CD4-positive, alpha-beta memory T cell (primary cell): ENCODE measurements at regions not wholly inside any gene's neighbourhood (a gene's known extent, or its start where the extent isn't known, plus 50 kb on each side); places are given as distances from the start of the nearest gene placed in this dataset.

Experiments
- CTCF ChIA-PET: fragments of 350-600 bp; sonication (Branson Sonifier 250); formaldehyde crosslinking; loops from one replicate; lab custom pipeline; 2021; ENCODE audit warnings: inconsistent platforms; ENCODE audit not compliant: partially characterized antibody; lab: Charles Lee
- POLR2A ChIA-PET: fragments of 350-600 bp; sonication (Branson Sonifier 250); formaldehyde crosslinking; loops from one replicate; lab custom pipeline; 2021; ENCODE audit not compliant: partially characterized antibody; lab: Charles Lee
- DNase-seq, 5 donors: peaks; one replicate each; pipeline versions ENCODE4 v3.0.0 to v3.0.0-alpha.2; 2020 to 2022; ENCODE audit warnings: mixed read lengths in 1 of 5
- H3K27ac ChIP-seq: one replicate; pipeline ENCODE4 v1.7.0; 2013; ENCODE audit warnings: low read depth, low read length
- H3K27me3 ChIP-seq: 2 replicates; pipeline ENCODE4 v1.7.0; 2013; ENCODE audit warnings: mild to moderate bottlenecking, low read length, moderate library complexity; ENCODE audit not compliant: insufficient read depth
- H3K36me3 ChIP-seq: 2 replicates; pipeline ENCODE4 v1.7.0; 2013; ENCODE audit warnings: mild to moderate bottlenecking, low read length, moderate library complexity; ENCODE audit not compliant: insufficient read depth
- H3K4me1 ChIP-seq: 2 replicates; pipeline ENCODE4 v1.7.0; 2013; ENCODE audit warnings: mild to moderate bottlenecking, low read length, moderate library complexity; ENCODE audit not compliant: insufficient read depth
- H3K4me3 ChIP-seq, 2 donors: one replicate each; pipeline ENCODE4 v1.7.0; 2013; ENCODE audit warnings: low read length in 2 of 2, mild to moderate bottlenecking in 1 of 2
- H3K9me3 ChIP-seq, 2 donors: one replicate each; pipeline ENCODE4 v1.7.0; 2013; ENCODE audit warnings: low read length in 2 of 2, control low read depth in 1 of 2; ENCODE audit not compliant: control insufficient read depth in 1 of 2
- H3K27ac Mint-ChIP-seq, 7 donors: one replicate each; pipeline ENCODE4 v1.8.0; 2020 to 2021; ENCODE audit warnings: mixed read lengths in 7 of 7, mild to moderate bottlenecking in 6 of 7, inconsistent platforms in 3 of 7, moderate library complexity in 3 of 7
- H3K27me3 Mint-ChIP-seq, 2 donors: one replicate each; pipeline ENCODE4 v1.8.0; 2020 to 2021; ENCODE audit warnings: mixed read lengths in 2 of 2
- H3K36me3 Mint-ChIP-seq, 2 donors: one replicate each; pipeline ENCODE4 v1.8.0; 2020 to 2021; ENCODE audit warnings: mixed read lengths in 2 of 2, inconsistent platforms in 1 of 2, mild to moderate bottlenecking in 1 of 2
- H3K4me1 Mint-ChIP-seq, 4 donors: one replicate each; pipeline ENCODE4 v1.8.0; 2020 to 2021; ENCODE audit warnings: mixed read lengths in 4 of 4, mild to moderate bottlenecking in 1 of 4
- H3K4me3 Mint-ChIP-seq, 8 donors: one replicate each; pipeline ENCODE4 v1.8.0; 2020 to 2021; ENCODE audit warnings: mixed read lengths in 8 of 8, mild to moderate bottlenecking in 7 of 8, moderate library complexity in 6 of 8, inconsistent platforms in 3 of 8
- H3K9me3 Mint-ChIP-seq, 8 donors: one replicate each; pipeline ENCODE4 v1.8.0; 2020 to 2021; ENCODE audit warnings: mixed read lengths in 8 of 8, mild to moderate bottlenecking in 5 of 8, inconsistent platforms in 3 of 8, moderate library complexity in 1 of 8
- intact Hi-C: fragments of 100-400 bp; cut with micrococcal nuclease; formaldehyde crosslinking; loops from one replicate; pipeline ENCODE4 v1.15.1; 2023

DNA sequence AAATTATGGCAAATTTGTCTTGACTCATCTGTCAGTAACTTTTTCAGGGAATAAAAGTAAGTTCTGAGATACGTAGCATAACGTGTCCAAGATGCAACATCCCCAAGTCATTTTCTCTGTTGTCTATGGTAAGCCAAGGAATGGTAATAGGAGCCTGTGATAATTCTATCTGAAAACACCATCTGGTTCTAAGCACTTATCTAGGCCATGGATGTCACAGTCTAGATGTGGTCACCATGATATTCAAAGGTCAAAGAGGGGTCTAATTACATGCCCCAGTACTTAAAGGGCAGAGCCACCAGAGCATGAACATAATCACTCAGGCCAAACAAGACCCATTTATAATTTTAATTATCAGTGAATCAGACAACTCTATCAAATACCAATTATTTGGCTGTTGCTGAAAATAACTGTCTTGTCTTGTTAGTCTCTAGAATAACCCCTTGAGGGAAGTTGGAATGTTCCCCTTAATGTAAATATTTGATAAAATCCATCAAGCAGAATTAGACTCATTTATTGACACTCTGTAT, 225.1 kb upstream of the MPPED2 start:
- Mint-ChIP-seq H3K4me3 (no peak overlapping the region), H3K36me3 (no peaks in the 10 kb centered on the region), H3K27me3 (no peaks in the 10 kb centered on the region), H3K4me1 (no peaks in the 10 kb centered on the region), H3K9me3 (peaks cover 0 to 3% (median 2%) of the 10 kb centered on the region in 8 donors), H3K27ac (no peak overlapping the region)
- Histone ChIP-seq H3K36me3 (no peaks in the 10 kb centered on the region), H3K27ac (no peak overlapping the region), H3K27me3 (no peaks in the 10 kb centered on the region), H3K4me1 (no peaks in the 10 kb centered on the region), H3K9me3 (no peaks in the 10 kb centered on the region), H3K4me3 (no peak overlapping the region)
- POLR2A ChIA-PET: no interaction called here
- CTCF ChIA-PET: no interaction called here
- intact Hi-C loops: no loop called here
- DNase-seq: no peak

DNA sequence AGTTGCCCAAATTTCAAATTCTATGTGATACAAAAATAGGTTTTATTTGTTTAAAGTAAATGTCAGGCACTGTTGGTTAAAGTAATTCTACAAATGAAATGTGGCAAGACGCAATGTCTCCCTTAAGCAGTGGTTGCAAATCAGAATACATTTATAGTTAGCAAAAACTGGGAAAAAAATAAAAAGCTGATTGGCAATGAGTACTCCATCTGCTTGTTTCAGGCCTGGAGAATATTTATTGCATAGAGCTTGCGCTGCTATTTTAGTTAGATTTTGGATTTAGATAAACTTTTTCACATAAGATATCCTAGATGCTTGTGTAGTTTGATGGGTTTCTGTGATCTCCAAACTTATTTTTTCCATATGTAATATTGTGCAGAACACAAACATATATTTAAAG, 224.0 kb upstream of the MPPED2 start:
- H3K4me1 Mint-ChIP-seq: no peaks in the 10 kb centered on the region
- Histone ChIP-seq H3K4me3 (no peak overlapping the region), H3K9me3 (no peaks in the 10 kb centered on the region), H3K4me1 (no peaks in the 10 kb centered on the region), H3K27ac (no peak overlapping the region), H3K27me3 (no peaks in the 10 kb centered on the region), H3K36me3 (no peaks in the 10 kb centered on the region)
- H3K27ac Mint-ChIP-seq: no peak overlapping the region
- no peaks in the 10 kb centered on the region for H3K36me3 Mint-ChIP-seq
- intact Hi-C loops: no loop called here
- CTCF ChIA-PET: no interaction called here
- H3K27me3 Mint-ChIP-seq: no peaks in the 10 kb centered on the region
- no peak for DNase-seq
- POLR2A ChIA-PET: no interaction called here
- no peak overlapping the region for H3K4me3 Mint-ChIP-seq
- H3K9me3 Mint-ChIP-seq: peaks cover 0 to 4% (median 2%) of the 10 kb centered on the region in 8 donors

DNA sequence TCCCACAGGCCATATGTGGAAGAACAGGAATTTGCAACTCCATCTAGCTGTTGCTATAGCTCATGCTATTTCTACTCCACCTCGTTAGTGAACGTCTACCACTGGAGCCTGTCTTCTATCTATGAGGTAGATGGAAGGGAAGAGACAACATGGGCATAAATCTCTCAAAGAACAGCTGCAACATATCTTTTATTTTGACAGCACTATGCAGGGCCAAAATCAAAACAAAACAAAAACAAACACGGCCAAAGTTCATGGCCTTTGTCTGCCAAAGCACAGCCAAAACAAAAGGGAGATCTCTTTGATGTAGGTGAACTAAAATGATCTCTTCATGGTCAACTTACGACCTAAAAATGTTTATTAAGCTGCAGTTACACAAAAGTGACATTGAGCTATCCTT, 215.2 kb upstream of the MPPED2 start:
- Histone ChIP-seq H3K4me3 (no peak overlapping the region), H3K36me3 (no peaks in the 10 kb centered on the region), H3K27me3 (no peaks in the 10 kb centered on the region), H3K4me1 (no peaks in the 10 kb centered on the region), H3K9me3 (no peaks in the 10 kb centered on the region), H3K27ac (no peak overlapping the region)
- H3K36me3 Mint-ChIP-seq: no peaks in the 10 kb centered on the region
- H3K4me1 Mint-ChIP-seq: no peaks in the 10 kb centered on the region
- DNase-seq: no peak
- peak overlapping the region in 1 of 7 donors; percentile 53 for H3K27ac Mint-ChIP-seq
- intact Hi-C loops: no loop called here
- no peak overlapping the region for H3K4me3 Mint-ChIP-seq
- no peaks in the 10 kb centered on the region for H3K27me3 Mint-ChIP-seq
- H3K9me3 Mint-ChIP-seq: peaks cover 0 to 4% (median 1%) of the 10 kb centered on the region in 8 donors
- ChIA-PET POLR2A (no interaction called here), CTCF (no interaction called here)

DNA sequence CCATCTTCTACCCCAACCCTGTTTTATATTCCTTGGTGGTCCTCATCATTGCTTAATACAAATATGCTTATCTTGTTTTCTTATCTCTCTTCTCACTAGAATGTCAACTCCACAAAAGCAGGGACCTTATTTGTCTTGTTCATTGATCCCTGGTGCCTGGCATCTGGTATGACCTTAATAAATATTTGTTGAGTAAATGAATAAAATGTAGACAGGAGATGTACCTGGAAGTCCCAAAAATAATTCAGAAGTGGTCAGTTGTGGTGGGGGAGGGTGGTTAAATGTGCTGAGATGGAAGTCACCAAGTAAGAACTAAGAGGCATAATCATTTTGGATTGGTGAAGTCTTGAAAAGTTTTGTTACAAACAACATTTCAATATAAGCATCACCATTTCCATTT, 214.8 kb upstream of the MPPED2 start:
- Mint-ChIP-seq H3K36me3 (no peaks in the 10 kb centered on the region), H3K27ac (no peak overlapping the region), H3K9me3 (peaks cover 0 to 5% (median 1%) of the 10 kb centered on the region in 8 donors), H3K4me3 (no peak overlapping the region), H3K4me1 (no peaks in the 10 kb centered on the region), H3K27me3 (no peaks in the 10 kb centered on the region)
- CTCF ChIA-PET: no interaction called here
- H3K27ac ChIP-seq: no peak overlapping the region
- no peaks in the 10 kb centered on the region for H3K9me3 ChIP-seq
- no peaks in the 10 kb centered on the region for H3K36me3 ChIP-seq
- H3K4me3 ChIP-seq: no peak overlapping the region
- no peaks in the 10 kb centered on the region for H3K4me1 ChIP-seq
- intact Hi-C loops: no loop called here
- DNase-seq: no peak
- no peaks in the 10 kb centered on the region for H3K27me3 ChIP-seq
- POLR2A ChIA-PET: no interaction called here

DNA sequence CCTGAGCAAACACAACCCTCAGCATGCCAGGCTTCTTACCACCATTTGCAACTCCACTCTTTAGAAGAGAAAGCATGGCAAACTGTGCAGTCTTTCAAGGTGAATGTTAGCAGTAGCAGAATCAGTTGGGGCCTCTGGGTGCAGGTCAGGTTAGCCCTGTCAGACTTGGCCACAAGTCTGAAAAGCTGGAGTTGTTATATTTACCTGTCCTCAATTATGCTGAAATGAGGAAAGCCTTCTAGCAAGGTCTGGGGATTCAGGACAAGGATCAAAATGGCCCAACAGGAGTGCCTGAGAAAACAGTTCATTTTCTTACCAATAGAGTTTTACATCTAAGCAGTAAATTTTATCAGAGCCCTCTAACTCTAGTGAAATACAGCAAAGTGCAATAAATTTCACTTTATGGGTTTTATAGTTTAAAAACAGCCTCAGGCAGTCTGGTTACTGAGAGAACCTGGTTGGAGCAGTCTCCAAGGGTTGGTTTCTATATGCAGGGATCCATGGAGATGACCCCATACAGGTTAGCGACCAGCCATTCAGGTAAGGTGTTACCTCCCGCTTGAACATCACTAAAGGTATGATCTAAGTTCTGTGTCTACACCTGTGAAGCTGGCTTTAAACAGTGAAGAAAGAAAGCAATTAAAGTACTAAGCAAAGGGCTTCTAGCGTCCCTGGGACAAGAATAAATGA, 212.5 kb upstream of the MPPED2 start:
- no peaks in the 10 kb centered on the region for H3K27me3 ChIP-seq
- no peaks in the 10 kb centered on the region for H3K36me3 ChIP-seq
- intact Hi-C loops: no loop called here
- H3K4me3 ChIP-seq: no peak overlapping the region
- H3K4me1 ChIP-seq: no peaks in the 10 kb centered on the region
- no peaks in the 10 kb centered on the region for H3K9me3 ChIP-seq
- CTCF ChIA-PET: no interaction called here
- no peak overlapping the region for H3K27ac Mint-ChIP-seq
- no peaks in the 10 kb centered on the region for H3K4me1 Mint-ChIP-seq
- no peaks in the 10 kb centered on the region for H3K36me3 Mint-ChIP-seq
- H3K27me3 Mint-ChIP-seq: no peaks in the 10 kb centered on the region
- no peak overlapping the region for H3K4me3 Mint-ChIP-seq
- POLR2A ChIA-PET: no interaction called here
- H3K27ac ChIP-seq: no peak overlapping the region
- H3K9me3 Mint-ChIP-seq: peaks cover 0 to 3% (median 0%) of the 10 kb centered on the region in 8 donors
- DNase-seq: no peak

DNA sequence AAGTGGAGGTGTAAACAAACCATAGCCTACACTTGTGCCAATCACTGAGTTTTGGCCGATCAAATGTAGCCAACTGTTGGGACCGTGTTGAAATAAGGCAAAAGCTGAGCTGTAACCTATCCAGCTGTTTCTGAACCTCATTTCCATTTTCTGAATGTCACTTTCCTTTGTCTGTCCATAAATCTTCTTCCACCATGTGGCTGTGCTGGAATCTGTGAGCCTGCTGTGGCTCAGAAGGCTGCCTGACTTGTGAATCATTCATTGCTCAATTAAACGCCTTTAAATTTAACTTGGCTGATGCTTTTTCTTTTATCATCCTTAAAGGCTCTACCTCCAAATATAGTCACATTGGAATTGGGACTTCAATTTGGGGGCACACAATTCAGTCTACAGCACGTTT, 203.1 kb upstream of the MPPED2 start:
- Histone ChIP-seq H3K36me3 (no peaks in the 10 kb centered on the region), H3K4me3 (no peak overlapping the region), H3K27me3 (no peaks in the 10 kb centered on the region), H3K9me3 (no peaks in the 10 kb centered on the region), H3K4me1 (no peaks in the 10 kb centered on the region), H3K27ac (no peak overlapping the region)
- intact Hi-C loops: no loop called here
- H3K36me3 Mint-ChIP-seq: no peaks in the 10 kb centered on the region
- H3K9me3 Mint-ChIP-seq: peaks cover 0 to 4% (median 0%) of the 10 kb centered on the region in 8 donors
- H3K4me3 Mint-ChIP-seq: no peak overlapping the region
- no peaks in the 10 kb centered on the region for H3K27me3 Mint-ChIP-seq
- ChIA-PET POLR2A (no interaction called here), CTCF (no interaction called here)
- DNase-seq: no peak
- no peaks in the 10 kb centered on the region for H3K4me1 Mint-ChIP-seq
- no peak overlapping the region for H3K27ac Mint-ChIP-seq

DNA sequence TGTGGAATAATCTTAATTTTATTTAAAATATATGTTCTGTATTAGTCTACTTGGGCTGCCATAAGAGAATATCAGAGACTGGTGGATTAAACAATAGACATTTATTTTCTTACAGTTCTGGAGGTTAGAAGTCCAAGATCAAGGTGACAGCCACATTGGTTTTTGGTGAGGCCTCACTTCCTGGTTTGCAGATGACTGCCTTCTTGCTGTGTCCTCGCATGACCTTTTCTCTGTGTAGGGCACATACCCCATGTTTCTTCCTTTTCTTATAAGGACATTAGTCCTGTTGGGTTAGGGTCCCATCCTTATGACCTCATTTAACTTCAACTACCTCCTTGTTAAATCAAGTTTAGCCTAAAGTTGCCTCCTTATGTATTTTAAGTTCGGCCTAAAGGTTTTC, 202.7 kb upstream of the MPPED2 start:
- H3K27ac Mint-ChIP-seq: no peak overlapping the region
- Histone ChIP-seq H3K27ac (no peak overlapping the region), H3K4me1 (no peaks in the 10 kb centered on the region), H3K36me3 (no peaks in the 10 kb centered on the region), H3K27me3 (no peaks in the 10 kb centered on the region), H3K9me3 (no peaks in the 10 kb centered on the region), H3K4me3 (no peak overlapping the region)
- POLR2A ChIA-PET: no interaction called here
- H3K27me3 Mint-ChIP-seq: no peaks in the 10 kb centered on the region
- CTCF ChIA-PET: no interaction called here
- DNase-seq: no peak
- H3K9me3 Mint-ChIP-seq: peaks cover 0 to 4% (median 0%) of the 10 kb centered on the region in 8 donors
- no peaks in the 10 kb centered on the region for H3K4me1 Mint-ChIP-seq
- intact Hi-C loops: no loop called here
- H3K4me3 Mint-ChIP-seq: no peak overlapping the region
- no peaks in the 10 kb centered on the region for H3K36me3 Mint-ChIP-seq
